Neural cell (in vitro differentiated cells): ENCODE measurements at regions not wholly inside any gene's neighbourhood (a gene's known extent, or its start where the extent isn't known, plus 50 kb on each side); places are given as distances from the start of the nearest gene placed in this dataset.

Experiments used
- H2AFZ ChIP-seq: fragments of 200-600, 300-800 bp; sonication (generic), shearing (Covaris generic); 2 replicates; pipeline ENCODE4 v1.6.0; 2014; ENCODE audit warnings: low read depth, mild to moderate bottlenecking, antibody characterized with exemption, low read length, moderate library complexity
- H3F3A ChIP-seq: fragments of 200-600 bp; shearing (Covaris generic); 2 replicates; pipeline ENCODE4 v1.6.1; 2016; ENCODE audit warnings: mild to moderate bottlenecking, moderate library complexity, mixed read lengths, antibody characterized with exemption, low read length; ENCODE audit not compliant: insufficient read depth, poor library complexity, severe bottlenecking
- H3K27ac ChIP-seq: fragments of 200-600, 300-800 bp; sonication (generic), shearing (Covaris generic); 2 replicates; pipeline ENCODE4 v1.5.1; 2014; ENCODE audit warnings: mild to moderate bottlenecking, low read length, moderate library complexity
- H3K27me3 ChIP-seq: fragments of 300-800, 200-600 bp; sonication (generic), shearing (Covaris generic); 2 replicates; pipeline ENCODE4 v1.6.0; 2014; ENCODE audit warnings: mild to moderate bottlenecking, low read depth, low read length, moderate library complexity; ENCODE audit not compliant: insufficient read depth
- H3K36me3 ChIP-seq: fragments of 300-800, 200-600 bp; sonication (generic), shearing (Covaris generic); 2 replicates; pipeline ENCODE4 v1.5.1; 2014; ENCODE audit warnings: mild to moderate bottlenecking, antibody characterized with exemption, low read length, moderate library complexity; ENCODE audit not compliant: insufficient read depth
- H3K4me2 ChIP-seq: fragments of 300-800, 200-600 bp; sonication (generic), shearing (Covaris generic); 2 replicates; pipeline ENCODE4 v1.6.0; 2014; ENCODE audit warnings: mild to moderate bottlenecking, low read length
- H3K4me3 ChIP-seq: fragments of 300-800, 200-600 bp; sonication (generic), shearing (Covaris generic); 2 replicates; pipeline ENCODE4 v1.5.1; 2014; ENCODE audit warnings: mild to moderate bottlenecking, low read length, moderate library complexity
- H3K79me2 ChIP-seq: fragments of 200-600 bp; shearing (Covaris generic); replicated peaks from 2 replicates; pipeline ENCODE4 v1.6.0; 2014; ENCODE audit warnings: mild to moderate bottlenecking, low read length, moderate library complexity; ENCODE audit not compliant: insufficient read depth
- H3K9ac ChIP-seq: fragments of 300-800, 200-600 bp; sonication (generic), shearing (Covaris generic); 2 replicates; pipeline ENCODE4 v1.6.1; 2016; ENCODE audit warnings: mild to moderate bottlenecking, low read length, mixed read lengths
- H3K9me2 ChIP-seq: fragments of 200-600 bp; shearing (Covaris generic); 2 replicates; pipeline ENCODE4 v1.6.1; 2016; ENCODE audit warnings: mild to moderate bottlenecking, low read length, mixed read lengths; ENCODE audit not compliant: insufficient read depth
- H3K9me3 ChIP-seq: fragments of 200-600, 300-800 bp; sonication (generic), shearing (Covaris generic); 2 replicates; pipeline ENCODE4 v1.6.1; 2016; ENCODE audit warnings: mild to moderate bottlenecking, mixed run types, low read length, moderate library complexity, mixed read lengths
- H4K20me1 ChIP-seq: fragments of 200-600 bp; shearing (Covaris generic); 2 replicates; pipeline ENCODE4 v1.6.1; 2016; ENCODE audit warnings: mild to moderate bottlenecking, mixed run types; ENCODE audit not compliant: insufficient read depth
- EP300 ChIP-seq: fragments of 450-650 bp; conservative IDR thresholded peaks from 2 replicates; pipeline ENCODE4 v1.6.1; 2014; ENCODE audit warnings: antibody characterized with exemption, mild to moderate bottlenecking, moderate library complexity; ENCODE audit not compliant: poor library complexity, severe bottlenecking
- EZH2 ChIP-seq: fragments of 200-600, 300-800 bp; shearing (Covaris generic), sonication (generic); IDR thresholded peaks from 2 replicates; pipeline ENCODE4 v1.6.1; 2014; ENCODE audit warnings: antibody characterized with exemption, low read length, borderline replicate concordance, mild to moderate bottlenecking; ENCODE audit not compliant: insufficient read depth, poor library complexity, severe bottlenecking
- POLR2AphosphoS5 ChIP-seq: IDR thresholded peaks from 2 replicates; pipeline ENCODE4 v1.6.1; 2012
- SMC3 ChIP-seq: fragments of 450-650 bp; conservative IDR thresholded peaks from 2 replicates; pipeline ENCODE4 v1.6.1; 2014; ENCODE audit warnings: antibody characterized with exemption, mild to moderate bottlenecking, moderate library complexity; ENCODE audit not compliant: poor library complexity
- TF ChIP-seq, protein P1 (sequence below): fragments of 450-650 bp; IDR thresholded peaks from 2 replicates; pipeline ENCODE4 v1.5.1; 2014; ENCODE audit warnings: antibody characterized with exemption, mild to moderate bottlenecking, moderate library complexity; ENCODE audit not compliant: poor library complexity, severe bottlenecking
- TF ChIP-seq, protein P2 (sequence below): IDR thresholded peaks from 2 replicates; pipeline ENCODE4 v1.6.1; 2012; ENCODE audit warnings: borderline replicate concordance

DNA sequence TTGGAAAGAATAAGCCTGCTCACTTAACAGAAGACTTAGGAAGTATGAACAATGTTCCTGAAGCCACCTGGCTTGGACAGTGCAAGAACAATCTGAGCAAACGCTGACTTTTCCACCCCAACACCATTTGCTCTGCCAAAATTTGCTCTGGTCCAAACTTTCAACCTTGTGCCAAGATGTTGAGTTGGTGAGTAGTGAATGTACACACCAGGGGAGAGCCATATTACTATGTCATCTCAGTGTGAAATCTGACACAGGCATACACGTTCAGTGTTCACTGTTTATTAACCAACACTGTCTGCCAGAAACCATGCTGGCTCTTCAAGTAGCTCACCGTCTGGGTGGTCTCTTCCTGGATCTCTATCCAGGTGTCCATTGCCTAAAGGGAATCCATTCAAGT lies 152.9 kb upstream of the LPP start:
- H3K36me3 ChIP-seq, result no peaks in the 10 kb centered on the region

DNA sequence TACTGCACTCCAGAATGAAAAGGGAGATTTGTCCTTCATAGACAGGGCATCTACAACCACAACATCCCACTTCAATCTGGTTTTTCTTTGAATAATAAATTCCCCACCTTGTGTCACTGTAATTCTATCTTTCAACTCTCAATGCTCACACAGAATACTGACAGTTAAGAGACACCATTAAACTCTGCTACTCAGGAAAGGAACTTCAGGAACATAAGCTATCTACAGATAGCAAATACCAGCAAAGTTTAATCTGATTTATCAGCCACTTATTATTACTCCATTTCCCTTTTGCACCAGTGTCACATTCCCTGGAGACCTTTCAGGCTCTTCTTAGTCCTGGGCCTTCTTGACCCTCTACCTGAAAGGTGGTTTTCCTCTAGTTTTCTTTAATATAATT lies 152.0 kb upstream of the LPP start:
- H3F3A ChIP-seq, result no peaks in the 10 kb centered on the region
- TF ChIP-seq, protein P1, sequence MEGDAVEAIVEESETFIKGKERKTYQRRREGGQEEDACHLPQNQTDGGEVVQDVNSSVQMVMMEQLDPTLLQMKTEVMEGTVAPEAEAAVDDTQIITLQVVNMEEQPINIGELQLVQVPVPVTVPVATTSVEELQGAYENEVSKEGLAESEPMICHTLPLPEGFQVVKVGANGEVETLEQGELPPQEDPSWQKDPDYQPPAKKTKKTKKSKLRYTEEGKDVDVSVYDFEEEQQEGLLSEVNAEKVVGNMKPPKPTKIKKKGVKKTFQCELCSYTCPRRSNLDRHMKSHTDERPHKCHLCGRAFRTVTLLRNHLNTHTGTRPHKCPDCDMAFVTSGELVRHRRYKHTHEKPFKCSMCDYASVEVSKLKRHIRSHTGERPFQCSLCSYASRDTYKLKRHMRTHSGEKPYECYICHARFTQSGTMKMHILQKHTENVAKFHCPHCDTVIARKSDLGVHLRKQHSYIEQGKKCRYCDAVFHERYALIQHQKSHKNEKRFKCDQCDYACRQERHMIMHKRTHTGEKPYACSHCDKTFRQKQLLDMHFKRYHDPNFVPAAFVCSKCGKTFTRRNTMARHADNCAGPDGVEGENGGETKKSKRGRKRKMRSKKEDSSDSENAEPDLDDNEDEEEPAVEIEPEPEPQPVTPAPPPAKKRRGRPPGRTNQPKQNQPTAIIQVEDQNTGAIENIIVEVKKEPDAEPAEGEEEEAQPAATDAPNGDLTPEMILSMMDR, result no peak
- TF ChIP-seq, protein P2, sequence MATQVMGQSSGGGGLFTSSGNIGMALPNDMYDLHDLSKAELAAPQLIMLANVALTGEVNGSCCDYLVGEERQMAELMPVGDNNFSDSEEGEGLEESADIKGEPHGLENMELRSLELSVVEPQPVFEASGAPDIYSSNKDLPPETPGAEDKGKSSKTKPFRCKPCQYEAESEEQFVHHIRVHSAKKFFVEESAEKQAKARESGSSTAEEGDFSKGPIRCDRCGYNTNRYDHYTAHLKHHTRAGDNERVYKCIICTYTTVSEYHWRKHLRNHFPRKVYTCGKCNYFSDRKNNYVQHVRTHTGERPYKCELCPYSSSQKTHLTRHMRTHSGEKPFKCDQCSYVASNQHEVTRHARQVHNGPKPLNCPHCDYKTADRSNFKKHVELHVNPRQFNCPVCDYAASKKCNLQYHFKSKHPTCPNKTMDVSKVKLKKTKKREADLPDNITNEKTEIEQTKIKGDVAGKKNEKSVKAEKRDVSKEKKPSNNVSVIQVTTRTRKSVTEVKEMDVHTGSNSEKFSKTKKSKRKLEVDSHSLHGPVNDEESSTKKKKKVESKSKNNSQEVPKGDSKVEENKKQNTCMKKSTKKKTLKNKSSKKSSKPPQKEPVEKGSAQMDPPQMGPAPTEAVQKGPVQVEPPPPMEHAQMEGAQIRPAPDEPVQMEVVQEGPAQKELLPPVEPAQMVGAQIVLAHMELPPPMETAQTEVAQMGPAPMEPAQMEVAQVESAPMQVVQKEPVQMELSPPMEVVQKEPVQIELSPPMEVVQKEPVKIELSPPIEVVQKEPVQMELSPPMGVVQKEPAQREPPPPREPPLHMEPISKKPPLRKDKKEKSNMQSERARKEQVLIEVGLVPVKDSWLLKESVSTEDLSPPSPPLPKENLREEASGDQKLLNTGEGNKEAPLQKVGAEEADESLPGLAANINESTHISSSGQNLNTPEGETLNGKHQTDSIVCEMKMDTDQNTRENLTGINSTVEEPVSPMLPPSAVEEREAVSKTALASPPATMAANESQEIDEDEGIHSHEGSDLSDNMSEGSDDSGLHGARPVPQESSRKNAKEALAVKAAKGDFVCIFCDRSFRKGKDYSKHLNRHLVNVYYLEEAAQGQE, result no peak
- TF ChIP-seq EZH2 (no peak), EP300 (no peak)
- no peak overlapping the region for H3K4me3 ChIP-seq

More for the DNA sequence above, 152.9 kb upstream of the LPP start:
- H3F3A ChIP-seq, result no peaks in the 10 kb centered on the region
- H3K27me3 ChIP-seq, result no peaks in the 10 kb centered on the region
- no peak overlapping the region for H3K4me3 ChIP-seq
- H3K79me2 ChIP-seq, result no peaks in the 10 kb centered on the region
- no peak overlapping the region for H3K27ac ChIP-seq
- H2AFZ ChIP-seq, result no peak overlapping the region
- H4K20me1 ChIP-seq, result no peaks in the 10 kb centered on the region
- no peaks in the 10 kb centered on the region for H3K9me3 ChIP-seq
- no peaks in the 10 kb centered on the region for H3K9me2 ChIP-seq
- TF ChIP-seq POLR2AphosphoS5, result no peak
- TF ChIP-seq EP300, result no peak
- no peak for TF ChIP-seq EZH2
- H3K4me2 ChIP-seq, result no peak overlapping the region
- H3K9ac ChIP-seq, result no peak overlapping the region

DNA sequence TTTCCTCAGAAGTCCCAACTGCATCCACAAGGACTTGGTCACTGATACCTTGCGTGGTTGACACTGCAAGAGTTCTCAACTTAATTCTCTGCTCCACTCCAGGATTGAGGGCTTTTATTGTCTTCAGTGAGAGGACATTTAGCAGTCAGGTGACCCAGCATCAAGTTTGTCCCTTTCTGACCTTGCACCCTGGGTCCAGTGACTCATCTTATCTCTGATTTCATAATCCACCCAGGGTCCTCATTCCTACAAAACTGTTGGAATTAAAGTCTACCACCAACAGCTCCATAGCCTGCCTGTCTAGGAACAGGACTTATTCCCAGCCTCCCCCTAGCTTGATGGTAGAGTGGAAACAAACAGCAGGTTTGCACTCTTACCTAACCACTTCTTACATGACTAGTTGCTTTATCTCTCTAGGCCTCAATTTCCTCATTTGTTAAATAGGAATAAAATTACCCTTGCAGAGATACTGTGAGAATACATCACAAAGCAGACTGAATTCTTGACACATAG lies 151.3 kb upstream of the LPP start:
- H3K27me3 ChIP-seq, result no peaks in the 10 kb centered on the region
- H3K27ac ChIP-seq, result no peak overlapping the region
- no peaks in the 10 kb centered on the region for H3F3A ChIP-seq
- no peaks in the 10 kb centered on the region for H3K36me3 ChIP-seq
- H3K79me2 ChIP-seq, result no peaks in the 10 kb centered on the region
- TF ChIP-seq SMC3, result no peak
- H3K9me2 ChIP-seq, result no peaks in the 10 kb centered on the region
- no peak overlapping the region for H3K4me2 ChIP-seq
- H3K4me3 ChIP-seq, result no peak overlapping the region
- H4K20me1 ChIP-seq, result no peaks in the 10 kb centered on the region
- H3K9ac ChIP-seq, result no peak overlapping the region
- H3K9me3 ChIP-seq, result no peaks in the 10 kb centered on the region
- H2AFZ ChIP-seq, result no peak overlapping the region

More for the DNA sequence above, 152.0 kb upstream of the LPP start:
- Histone ChIP-seq H3K27ac (no peak overlapping the region), H4K20me1 (no peaks in the 10 kb centered on the region), H3K27me3 (no peaks in the 10 kb centered on the region), H3K9me2 (no peaks in the 10 kb centered on the region), H2AFZ (no peak overlapping the region), H3K9me3 (no peaks in the 10 kb centered on the region), H3K9ac (no peak overlapping the region), H3K36me3 (no peaks in the 10 kb centered on the region), H3K4me2 (no peak overlapping the region), H3K79me2 (no peaks in the 10 kb centered on the region)
